H1 (cell line): ENCODE measurements at regions not wholly inside any gene's neighbourhood (a gene's known extent, or its start where the extent isn't known, plus 50 kb on each side); places are given as distances from the start of the nearest gene placed in this dataset.

Source experiments
- CTCF ChIA-PET: fragments of 300-600 bp; sonication (Branson Sonifier 250); formaldehyde crosslinking; loops from one replicate; lab custom pipeline; 2021; ENCODE audit not compliant: partially characterized antibody; lab: Charles Lee
- POLR2A ChIA-PET: fragments of 300-600 bp; sonication (Branson Sonifier 250); formaldehyde crosslinking; loops from one replicate; lab custom pipeline; 2021; ENCODE audit warnings: inconsistent platforms; ENCODE audit not compliant: partially characterized antibody; lab: Charles Lee
- DNase-seq, 2 experiments: peaks; one replicate each; pipeline versions ENCODE4 v3.0.0 to v3.0.0-alpha.2; 2010 to 2022; ENCODE audit warnings: low spot score in 2 of 2, low read depth in 1 of 2, mixed read lengths in 1 of 2
- FAIRE-seq: peaks from 2 replicates; lab custom pipeline; 2011; peaks lifted over from hg19 to GRCh38; lab: Jason Lieb, UNC
- H2AFZ ChIP-seq: 2 replicates; pipeline ENCODE4 v1.8.1; 2012; ENCODE audit warnings: low read length, inconsistent platforms
- H2AK5ac ChIP-seq: 2 replicates; pipeline ENCODE4 v1.6.1; 2013; ENCODE audit warnings: low read depth, low read length
- H2BK120ac ChIP-seq: replicated peaks from 2 replicates; pipeline ENCODE3; 2013; ENCODE audit warnings: low read depth, low read length, inconsistent platforms
- H2BK12ac ChIP-seq: 2 replicates; pipeline ENCODE4 v1.6.1; 2013; ENCODE audit warnings: low read depth, low read length
- H2BK15ac ChIP-seq: 2 replicates; pipeline ENCODE4 v1.6.1; 2013; ENCODE audit warnings: low read length
- H2BK20ac ChIP-seq: 2 replicates; pipeline ENCODE4 v1.6.1; 2013; ENCODE audit warnings: low read length
- H2BK5ac ChIP-seq: 2 replicates; pipeline ENCODE4 v1.6.1; 2013; ENCODE audit warnings: low read depth, low read length
- H3K14ac ChIP-seq: 2 replicates; pipeline ENCODE4 v1.6.1; 2013; ENCODE audit warnings: inconsistent platforms; ENCODE audit not compliant: insufficient read length
- H3K18ac ChIP-seq: 2 replicates; pipeline ENCODE4 v1.6.1; 2013; ENCODE audit warnings: low read length; ENCODE audit errors: extremely low read depth
- H3K23ac ChIP-seq: 2 replicates; pipeline ENCODE4 v1.6.1; 2013; ENCODE audit warnings: inconsistent platforms; ENCODE audit not compliant: insufficient read length
- H3K23me2 ChIP-seq: 2 replicates; pipeline ENCODE4 v1.6.1; 2013; ENCODE audit warnings: low read depth, low read length
- H3K27ac ChIP-seq: 2 replicates; pipeline ENCODE4 v1.6.1; 2011; ENCODE audit warnings: low read depth, low read length, inconsistent platforms
- H3K27me3 ChIP-seq, 4 experiments: replicated peaks in 1 of 4; 1 replicate in 1 of 4; 2 replicates in 3 of 4; pipeline versions ENCODE4 v1.6.1 to v1.8.1; 2011 to 2013; ENCODE audit warnings: low read length in 3 of 4, mild to moderate bottlenecking in 3 of 4, inconsistent platforms in 2 of 4, mixed read lengths in 2 of 4, moderate library complexity in 1 of 4; ENCODE audit not compliant: control insufficient read depth in 3 of 4, insufficient read depth in 3 of 4; ENCODE audit errors: extremely low read depth in 1 of 4
- H3K36me3 ChIP-seq, 4 experiments: 2 replicates each; pipeline versions ENCODE4 v1.6.1 to v1.8.1; 2011 to 2013; ENCODE audit warnings: mild to moderate bottlenecking in 4 of 4, low read length in 3 of 4, moderate library complexity in 2 of 4, control low read depth in 1 of 4, inconsistent platforms in 1 of 4; ENCODE audit not compliant: insufficient read depth in 4 of 4, control insufficient read depth in 2 of 4
- H3K4ac ChIP-seq: replicated peaks from 2 replicates; pipeline ENCODE3; 2013; ENCODE audit warnings: low read length, low read depth, mixed read lengths, inconsistent platforms; ENCODE audit not compliant: insufficient read length
- H3K4me1 ChIP-seq, 4 experiments: replicated peaks in 1 of 4; 1 replicate in 1 of 4; 2 replicates in 3 of 4; pipeline versions ENCODE4 v1.6.1 to v1.8.1; 2011 to 2013; ENCODE audit warnings: low read length in 3 of 4, inconsistent platforms in 2 of 4, mixed read lengths in 1 of 4; ENCODE audit not compliant: insufficient read depth in 4 of 4, control insufficient read depth in 3 of 4
- H3K4me2 ChIP-seq, 2 experiments: 2 replicates each; pipeline versions ENCODE4 v1.6.1 to v1.8.1; 2011 to 2013; ENCODE audit warnings: low read depth in 2 of 2, low read length in 2 of 2, control low read depth in 1 of 2, inconsistent platforms in 1 of 2, mild to moderate bottlenecking in 1 of 2; ENCODE audit not compliant: insufficient read depth in 1 of 2
- H3K4me3 ChIP-seq, 4 experiments: fragments of 200-600, 300-600 bp in 1 of 4; sonication (generic), shearing (Covaris generic), sonication (Bioruptor Twin) in 1 of 4; 2 replicates each; pipeline versions ENCODE4 v1.5.1 to v1.8.1; 2011 to 2016; ENCODE audit warnings: low read length in 4 of 4, low read depth in 3 of 4, control low read depth in 2 of 4, inconsistent platforms in 2 of 4, mild to moderate bottlenecking in 2 of 4, mixed read lengths in 1 of 4, moderate library complexity in 1 of 4; ENCODE audit not compliant: insufficient read depth in 2 of 4; ENCODE audit errors: extremely low read depth in 1 of 4
- H3K56ac ChIP-seq: replicated peaks from 2 replicates; pipeline ENCODE3; 2013; ENCODE audit warnings: low read depth, mild to moderate bottlenecking, mixed read lengths, low read length, inconsistent platforms; ENCODE audit not compliant: insufficient read length
- H3K79me1 ChIP-seq: 2 replicates; pipeline ENCODE4 v1.6.1; 2013; ENCODE audit warnings: low read depth, low read length, control low read depth
- H3K79me2 ChIP-seq, 2 experiments: 2 replicates each; pipeline versions ENCODE4 v1.6.1 to v1.8.1; 2012 to 2013; ENCODE audit warnings: low read length in 2 of 2, mild to moderate bottlenecking in 2 of 2, inconsistent platforms in 1 of 2; ENCODE audit not compliant: insufficient read depth in 2 of 2, control insufficient read depth in 1 of 2
- H3K9ac ChIP-seq, 4 experiments: replicated peaks in 1 of 4; 1 replicate in 1 of 4; 2 replicates in 3 of 4; pipeline versions ENCODE4 v1.6.1 to v1.8.1; 2011 to 2013; ENCODE audit warnings: low read depth in 3 of 4, low read length in 3 of 4, control low read depth in 2 of 4, mild to moderate bottlenecking in 2 of 4, moderate library complexity in 2 of 4, inconsistent platforms in 1 of 4; ENCODE audit errors: extremely low read depth in 1 of 4
- H3K9me3 ChIP-seq, 2 experiments: 2 replicates each; pipeline versions ENCODE4 v1.6.1 to v1.8.1; 2012 to 2013; ENCODE audit warnings: mild to moderate bottlenecking in 2 of 2, moderate library complexity in 2 of 2, control low read depth in 1 of 2, inconsistent platforms in 1 of 2, low read depth in 1 of 2, low read length in 1 of 2, mixed read lengths in 1 of 2; ENCODE audit not compliant: insufficient read depth in 2 of 2
- H4K20me1 ChIP-seq, 2 experiments: replicated peaks in 1 of 2; 2 replicates each; pipeline versions ENCODE3 to v1.8.1; 2011 to 2013; ENCODE audit warnings: inconsistent platforms in 2 of 2, low read length in 2 of 2, mild to moderate bottlenecking in 1 of 2; ENCODE audit not compliant: insufficient read depth in 2 of 2, control insufficient read depth in 1 of 2
- H4K5ac ChIP-seq: 2 replicates; pipeline ENCODE4 v1.6.1; 2013; ENCODE audit warnings: low read length, low read depth, mixed read lengths, inconsistent platforms; ENCODE audit not compliant: insufficient read length
- H4K8ac ChIP-seq: 2 replicates; pipeline ENCODE4 v1.8.0; 2013; ENCODE audit warnings: mild to moderate bottlenecking, moderate library complexity, low read length, inconsistent platforms; ENCODE audit not compliant: insufficient read depth; ENCODE audit errors: extremely low read depth
- H4K91ac ChIP-seq: replicated peaks from 2 replicates; pipeline ENCODE3; 2013; ENCODE audit warnings: low read length, mixed read lengths, inconsistent platforms; ENCODE audit not compliant: insufficient read length
- CHD1 ChIP-seq: IDR thresholded peaks from 2 replicates; pipeline ENCODE4 v1.6.1; 2012; ENCODE audit warnings: low read depth, low read length, improper control_type of control experiment
- CTBP2 ChIP-seq: IDR thresholded peaks from 2 replicates; pipeline ENCODE4 v1.7.0; 2011; ENCODE audit warnings: borderline replicate concordance, mild to moderate bottlenecking, moderate library complexity, mixed read lengths, low read length; ENCODE audit not compliant: insufficient read depth, insufficient read length
- MAX ChIP-seq: IDR thresholded peaks from 2 replicates; pipeline ENCODE4 v1.6.1; 2012; ENCODE audit warnings: inconsistent platforms
- WGBS, 2 experiments: shearing (Covaris generic) in 1 of 2; methylation state at CpG; one replicate each; pipeline versions ENCODE4 v1.1.6 to v1.1.7; 2013 to 2015; ENCODE audit warnings: low lambda C conversion rate in 2 of 2, mixed read lengths in 2 of 2, inconsistent platforms in 1 of 2, low coverage in 1 of 2, missing lambda C conversion rate in 1 of 2; ENCODE audit not compliant: insufficient replicate concordance in 2 of 2, insufficient coverage in 1 of 2, insufficient read length in 1 of 2; ENCODE audit errors: extremely low coverage in 1 of 2, missing lambda C conversion rate in 1 of 2; 5-methylcytosine and 5-hydroxymethylcytosine counted together

- no peak overlapping the region for H3K56ac ChIP-seq
- H2BK20ac ChIP-seq: no peak overlapping the region
- no peak overlapping the region for H3K27ac ChIP-seq
- H2BK15ac ChIP-seq: no peak overlapping the region
- no peak overlapping the region for H2BK120ac ChIP-seq
- H3K18ac ChIP-seq: no peak overlapping the region
- H3K23me2 ChIP-seq: no peaks in the 10 kb centered on the region
- no peak overlapping the region for H2BK12ac ChIP-seq
- no peak for TF ChIP-seq CTBP2
- TF ChIP-seq CHD1: no peak
- no peak for TF ChIP-seq MAX
- TF ChIP-seq, all 59 proteins: peak for 0
- Histone ChIP-seq H3K23ac (no peak overlapping the region), H3K4ac (no peak overlapping the region), H3K4me1 (peaks cover 0 to under 1% (median 0%) of the 10 kb centered on the region in 4 experiments; a peak in 1 of 7 replicates), H2AFZ (no peak overlapping the region), H3K4me2 (no peak overlapping the region), H2AK5ac (no peak overlapping the region), H3K79me2 (no peaks in the 10 kb centered on the region), H3K9me3 (no peaks in the 10 kb centered on the region), H4K20me1 (no peaks in the 10 kb centered on the region), H3K27me3 (no peaks in the 10 kb centered on the region; a peak in 1 of 7 replicates), H3K9ac (no peak overlapping the region), H3K4me3 (no peak overlapping the region), H2BK5ac (no peak overlapping the region), H4K5ac (no peak overlapping the region), H4K91ac (no peak overlapping the region), H3K79me1 (no peaks in the 10 kb centered on the region), H3K14ac (no peak overlapping the region), H4K8ac (no peak overlapping the region), H3K36me3 (no peaks in the 10 kb centered on the region)
- ChIA-PET CTCF (interaction anchor here (0.8 to 2.6 kb wide), 10 partner anchors 8 to 223 kb away, joined by 3 to 15 read pairs (median 4); no protein-coding TSS in a partner anchor), POLR2A (no interaction called here)
- DNase-seq (no peak), FAIRE-seq (no peak)
- whole genome bisulfite sequencing, 2 experiments: 95% methylated on average over 9 of the region's 9 CpGs; no CpG with 5 or more reads in 1 of the 2 experiments
Measured at GRCh38 chr10:125449571-125449970, 233.4 kb downstream of the TEX36 start.
